HG02884 (cell line): ENCODE measurements at regions not wholly inside any gene's neighbourhood (a gene's known extent, or its start where the extent isn't known, plus 50 kb on each side); places are given as distances from the start of the nearest gene placed in this dataset.

Experiments
- ATAC-seq: cut with Tn5 transposase; IDR thresholded peaks from one replicate; pipeline ENCODE4 v1.9.1; 2021; ENCODE audit warnings: mild to moderate bottlenecking, moderate library complexity; ENCODE audit not compliant: unreplicated experiment

- no peak for ATAC-seq
These were observed 154.1 kb downstream of the LRRC70 start for GRCh38 chr5:62732677-62733121.

DNA sequence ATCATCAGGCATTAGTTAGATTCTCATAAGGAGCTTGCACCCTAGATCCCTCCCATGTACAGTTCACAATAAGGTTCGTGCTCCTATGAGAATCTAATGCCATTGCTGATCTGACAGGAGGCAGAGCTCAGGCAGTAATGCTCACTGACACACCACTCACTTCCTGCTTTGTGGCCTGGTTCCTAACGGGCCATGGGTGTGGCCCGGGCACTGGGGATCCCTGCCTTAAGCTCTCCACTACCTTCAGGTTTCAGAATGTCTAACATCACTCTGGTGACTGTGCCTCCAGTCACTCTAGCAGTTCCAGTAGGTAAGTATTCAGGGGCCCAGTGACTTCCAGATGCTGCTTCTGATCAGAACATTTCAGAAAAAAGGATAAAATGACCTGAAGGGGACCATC, 152.4 kb downstream of the LRRC70 start:
- no peak for ATAC-seq

DNA sequence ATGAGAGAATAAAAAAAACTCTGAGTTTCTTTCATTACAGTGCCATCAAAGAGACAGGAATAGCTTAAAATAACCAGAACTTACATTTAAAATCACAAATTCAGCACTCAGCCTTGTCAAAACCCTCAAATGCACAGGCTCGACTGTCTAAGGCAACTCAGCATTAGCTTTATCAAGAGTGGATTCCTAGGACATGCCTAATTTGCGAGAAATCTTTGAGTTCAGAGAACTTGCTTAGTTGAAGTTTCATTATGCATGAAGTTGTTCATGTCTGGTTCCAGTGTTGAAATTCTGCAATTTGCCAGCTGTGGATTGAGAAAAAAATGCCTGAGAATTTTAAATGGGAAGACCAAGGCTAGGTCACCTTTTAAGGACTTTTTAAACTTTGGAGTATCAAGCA, 151.1 kb downstream of the LRRC70 start:
- ATAC-seq: no peak

DNA sequence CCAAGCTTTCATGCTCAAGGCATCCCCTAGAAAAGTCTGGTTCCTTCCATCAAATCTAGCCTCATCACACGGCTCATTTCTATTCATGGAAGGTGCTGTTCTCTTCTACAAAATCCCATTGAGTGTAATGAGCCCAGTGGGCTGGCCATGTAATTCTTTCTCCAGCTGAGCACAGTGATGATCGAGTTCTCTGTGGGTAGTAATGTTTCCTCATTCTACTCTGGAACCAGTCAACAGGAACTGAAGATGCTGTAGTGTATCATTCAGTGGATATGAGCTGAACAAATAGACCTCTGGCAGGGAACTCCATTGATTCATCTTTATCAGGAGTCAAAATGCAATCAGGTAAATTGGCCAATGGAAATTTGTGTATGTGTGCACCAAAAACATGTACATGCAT, 149.2 kb downstream of the LRRC70 start:
- no peak for ATAC-seq

DNA sequence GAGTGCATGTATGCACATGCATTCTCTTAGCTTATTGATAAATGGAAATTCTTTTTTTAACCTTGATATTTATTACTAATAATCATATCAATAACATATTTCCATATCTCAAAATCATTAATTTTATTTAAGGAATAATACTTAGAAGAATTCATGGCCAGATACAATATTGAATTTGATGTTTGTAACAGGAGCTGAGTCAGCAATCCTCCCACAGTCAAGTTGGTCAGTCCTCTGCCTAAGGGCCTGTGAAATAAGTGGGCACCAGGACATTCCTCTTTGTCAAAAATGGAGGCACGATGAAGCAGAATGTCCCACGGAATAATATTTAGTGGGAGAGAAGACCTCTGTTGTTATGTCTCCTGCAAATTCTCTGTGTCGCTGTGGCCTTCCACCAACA, 148.6 kb downstream of the LRRC70 start:
- ATAC-seq: no peak

DNA sequence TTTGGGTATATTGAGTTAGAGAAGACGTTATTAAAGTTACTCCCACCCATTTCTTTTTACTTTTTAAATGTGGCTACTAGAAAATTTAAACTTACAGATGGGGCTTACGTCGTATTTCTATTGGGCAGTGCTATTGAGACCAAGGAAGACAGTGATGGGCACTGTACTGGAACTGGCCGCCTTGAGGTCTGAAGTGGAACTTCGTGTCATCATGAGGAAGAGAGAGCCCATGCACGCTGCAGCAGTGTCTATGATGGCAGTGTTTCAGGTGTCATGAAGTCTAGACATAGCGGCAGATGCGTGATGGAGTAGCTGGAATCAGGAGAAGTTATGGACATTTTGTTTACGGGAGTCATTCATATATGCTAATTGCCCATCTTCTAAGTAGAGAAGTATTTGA, 143.7 kb downstream of the LRRC70 start:
- no peak for ATAC-seq

DNA sequence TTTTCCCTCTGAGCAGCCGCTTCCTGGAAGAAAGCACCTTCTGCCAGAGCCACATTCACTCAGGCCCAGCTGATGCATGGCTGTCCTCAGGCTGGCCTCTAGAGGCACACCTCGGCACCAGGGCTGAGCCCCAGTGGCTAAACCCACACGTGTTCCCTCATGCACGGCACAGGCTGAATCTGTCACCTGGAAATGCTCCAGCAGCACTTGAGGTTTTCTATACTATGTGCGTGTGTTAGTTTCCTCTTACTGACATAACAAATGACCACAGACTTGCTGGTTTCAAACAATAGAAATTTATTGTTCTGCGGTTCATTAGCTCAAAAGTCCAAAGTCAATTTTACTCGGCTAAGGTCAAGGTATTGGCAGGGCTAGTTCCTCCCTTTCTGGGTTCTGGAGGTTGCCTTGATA, 141.4 kb downstream of the LRRC70 start:
- ATAC-seq: peak; percentile 98

DNA sequence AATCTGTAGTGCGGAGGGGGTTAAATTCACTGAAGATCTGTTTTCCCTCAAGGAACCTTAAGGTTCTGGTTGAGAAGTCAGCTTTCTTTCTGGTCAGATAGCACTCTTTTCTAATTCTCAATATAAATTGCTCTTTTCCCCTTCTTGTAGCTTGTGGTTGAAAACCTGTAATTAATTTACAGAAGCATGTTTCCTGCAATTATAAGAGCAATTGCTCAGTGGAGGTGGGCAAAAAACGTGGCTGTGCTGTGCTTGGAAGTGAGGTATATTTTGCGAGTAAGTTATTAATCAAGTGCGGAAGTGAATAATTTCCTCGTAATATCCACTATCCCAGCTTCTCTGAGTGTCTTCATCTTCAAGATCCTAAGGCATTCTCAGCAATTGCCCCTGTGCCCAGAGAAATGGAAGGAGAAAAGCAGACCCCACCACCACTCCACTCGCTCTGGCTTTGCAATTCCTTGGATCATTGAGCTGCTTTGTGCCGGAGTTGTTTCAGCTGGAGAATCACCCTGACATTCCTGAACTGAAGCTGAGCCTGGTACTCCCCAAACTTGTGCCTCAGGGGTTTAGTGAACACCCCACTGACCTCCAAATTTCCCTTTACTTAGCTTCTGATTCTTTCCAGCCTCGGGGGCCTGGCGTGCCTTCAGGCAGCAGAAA, 140.6 kb downstream of the LRRC70 start:
- ATAC-seq: no peak

- ATAC-seq: no peak
These were observed 139.7 kb downstream of the LRRC70 start for GRCh38 chr5:62718324-62718723.

DNA sequence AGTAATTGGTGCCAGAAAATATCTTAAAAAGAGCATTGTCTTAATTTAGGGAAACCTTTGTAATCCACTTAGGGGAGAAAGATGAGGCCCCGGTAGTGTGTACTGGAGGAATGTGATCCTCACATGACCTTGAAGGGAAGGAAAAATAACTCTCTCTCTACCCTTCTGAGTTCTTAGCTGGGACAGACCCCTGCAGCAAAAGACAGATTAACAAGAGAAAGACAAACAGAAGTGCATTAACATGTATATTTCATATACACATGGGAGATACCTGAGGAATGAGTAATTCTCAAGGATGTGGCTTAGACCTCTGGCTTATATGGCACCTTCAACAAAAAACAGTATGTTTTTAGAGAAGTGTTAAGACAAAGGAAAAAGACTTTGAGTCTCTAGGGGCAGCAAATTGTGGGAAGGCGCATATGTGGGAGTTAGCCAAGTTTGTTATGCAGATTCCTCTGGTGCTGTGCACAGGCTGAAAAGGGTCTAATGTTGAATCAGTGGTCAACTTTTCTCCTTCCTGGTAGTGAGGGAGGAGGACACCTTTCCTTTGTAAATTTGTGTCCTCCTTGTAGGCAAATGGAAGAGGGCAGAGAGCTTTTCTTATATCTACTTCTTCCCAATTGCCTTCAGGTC, 138.8 kb downstream of the LRRC70 start:
- no peak for ATAC-seq

DNA sequence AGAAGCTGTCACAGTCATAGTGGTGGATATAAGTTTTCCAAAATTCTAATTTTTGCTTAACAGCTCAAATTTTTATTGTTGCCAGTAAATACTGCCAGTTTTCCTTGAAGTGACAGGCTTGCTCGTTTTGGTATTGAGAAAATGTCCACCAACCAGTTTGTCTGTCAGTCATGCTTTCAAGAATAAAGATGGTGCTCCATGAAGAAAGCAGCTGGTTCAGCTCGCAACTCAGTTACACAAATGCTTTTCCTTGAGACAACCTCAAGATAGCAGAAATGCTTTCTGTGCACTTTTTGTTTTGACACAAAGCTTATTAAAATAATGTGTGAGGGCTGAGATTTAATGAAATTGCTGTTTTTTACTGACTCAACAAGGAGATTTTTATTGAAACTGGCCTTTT, 135.7 kb downstream of the LRRC70 start:
- ATAC-seq: no peak

- ATAC-seq: no peak
These were observed 130.1 kb downstream of the LRRC70 start for GRCh38 chr5:62708481-62709325.

GRCh38 chr5:62707563-62707962, 128.9 kb downstream of the LRRC70 start:
- no peak for ATAC-seq

- no peak for ATAC-seq
These were observed 128.5 kb downstream of the LRRC70 start for GRCh38 chr5:62707131-62707530.

DNA sequence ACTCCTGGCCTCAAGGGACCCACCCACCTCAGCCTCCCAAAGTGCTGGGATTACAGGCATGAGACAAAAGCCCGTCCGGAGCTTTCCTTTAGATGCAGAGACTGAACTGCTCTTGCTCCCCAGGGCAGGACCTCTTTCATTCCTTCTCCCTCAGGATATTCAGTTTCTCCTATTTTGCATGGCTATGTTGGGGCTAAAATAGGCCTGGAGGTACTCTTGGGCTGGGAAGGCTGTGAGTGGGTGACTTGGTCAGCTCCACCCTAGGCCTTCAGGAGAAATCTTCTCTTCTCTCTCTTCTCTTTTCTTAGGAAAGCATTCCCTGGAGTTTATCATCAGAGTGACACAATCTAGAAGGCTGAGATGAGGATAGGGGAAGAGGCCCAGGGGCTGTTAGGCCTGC, 126.4 kb downstream of the LRRC70 start:
- no peak for ATAC-seq

GRCh38 chr5:62702126-62702525, 123.5 kb downstream of the LRRC70 start:
- ATAC-seq: no peak

DNA sequence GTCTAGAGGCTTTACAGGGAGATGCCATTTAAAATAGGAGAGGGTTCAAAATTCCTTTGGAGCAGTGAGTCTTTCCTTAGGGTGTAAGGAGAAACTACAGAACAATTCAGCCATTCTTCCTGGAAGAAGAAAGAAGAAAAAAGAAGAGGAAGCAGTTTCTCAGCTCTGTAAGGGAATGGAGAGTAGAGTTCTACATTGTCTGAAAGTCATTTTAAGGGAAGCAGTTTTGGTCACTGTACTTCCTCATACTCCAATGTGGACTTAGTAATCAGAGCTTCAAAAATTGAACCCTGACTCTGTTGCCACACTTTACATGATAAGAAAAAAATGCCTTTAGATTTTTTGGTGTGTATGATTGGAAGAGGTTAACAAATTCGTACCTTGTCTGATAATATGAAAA, 122.4 kb downstream of the LRRC70 start:
- ATAC-seq: no peak

- no peak for ATAC-seq
These were observed 120.1 kb downstream of the LRRC70 start for GRCh38 chr5:62698756-62699155.

DNA sequence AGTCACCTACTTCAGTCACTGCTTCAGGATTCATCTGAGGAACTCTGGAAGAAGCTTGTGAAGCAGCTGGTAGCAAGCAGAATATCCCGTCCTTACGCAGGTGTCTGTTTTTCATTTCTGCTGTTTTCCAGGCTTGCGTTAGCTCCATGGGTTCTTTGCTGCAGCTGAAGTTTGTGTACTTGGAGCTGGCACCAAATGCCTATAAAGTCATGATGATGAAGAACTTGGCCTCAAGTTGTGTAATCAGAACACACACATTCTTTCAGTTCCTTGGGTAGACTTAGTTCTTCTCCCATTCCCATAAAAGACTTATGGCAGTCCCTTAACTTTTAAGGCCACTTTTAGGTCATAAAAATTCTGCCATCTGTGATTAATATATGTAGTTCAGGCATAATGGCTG, 116.7 kb downstream of the LRRC70 start:
- ATAC-seq: no peak

DNA sequence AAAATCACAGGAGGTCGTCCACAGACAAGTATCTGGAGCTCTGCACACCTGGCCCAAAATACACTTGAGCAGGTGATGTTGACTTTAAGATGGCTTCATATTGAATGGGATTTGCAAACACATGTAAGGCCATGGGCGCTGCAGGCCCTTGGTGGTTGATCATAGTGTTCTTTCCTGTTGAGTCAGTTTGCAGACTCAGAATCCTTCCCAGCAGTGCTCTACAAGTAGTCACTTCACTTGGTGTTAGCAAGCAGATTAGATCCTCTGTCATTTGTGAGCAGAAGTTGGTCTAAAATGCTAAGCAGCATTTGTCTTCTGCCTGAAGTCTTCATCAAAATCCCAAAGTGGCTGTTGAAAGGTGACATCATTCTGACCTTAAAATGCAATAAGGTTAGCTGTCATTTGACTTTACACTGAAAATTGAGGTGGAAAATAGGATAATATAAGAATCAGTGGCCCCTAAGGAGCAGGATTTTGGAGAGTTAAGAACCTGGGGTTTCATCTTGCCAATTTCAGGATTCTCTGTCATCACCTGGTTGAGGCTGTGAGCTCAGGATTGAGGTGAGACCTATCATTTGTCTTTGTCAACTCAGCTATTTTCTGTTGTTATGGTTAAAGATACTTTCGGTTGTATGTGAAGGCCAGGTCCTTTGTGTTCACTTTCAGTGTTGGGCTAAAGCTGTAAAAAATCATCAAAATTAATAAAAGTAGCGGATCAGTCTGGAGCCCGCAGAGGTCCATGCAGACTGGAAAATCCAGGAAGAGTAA, 114.5 kb downstream of the LRRC70 start:
- no peak for ATAC-seq

DNA sequence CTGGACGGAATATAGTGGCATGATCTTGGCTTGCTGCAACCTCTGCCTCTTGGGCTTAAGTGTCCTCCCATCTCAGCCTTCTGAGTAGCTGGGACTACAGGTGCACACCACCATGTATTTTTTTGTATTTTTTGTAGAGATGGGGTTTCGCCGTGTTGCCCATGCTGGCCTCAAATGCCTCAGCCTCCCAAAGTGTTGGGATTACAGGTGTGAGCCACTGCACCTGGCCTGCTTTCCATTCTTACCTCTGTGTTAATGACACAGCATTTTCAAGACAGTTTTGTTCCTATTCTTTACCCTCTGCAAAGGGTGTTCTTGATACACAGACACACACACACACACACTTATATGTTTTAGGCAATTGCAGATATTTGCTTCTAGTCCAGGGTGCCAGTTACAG, 113.3 kb downstream of the LRRC70 start:
- no peak for ATAC-seq
